ENCODE measurements at regions not wholly inside any gene's neighbourhood (a gene's known extent, or its start where the extent isn't known, plus 50 kb on each side); places are given as distances from the start of the nearest gene placed in this dataset.
"Not testable (repeated sequence)": the region's sequence is repeated elsewhere in the genome, so short reads cannot be mapped to it uniquely, and the experiment has no call there.

- no peak for DNase-seq (ENCODE audit: low read depth)
- no peak for TF ChIP-seq CTCF (IDR thresholded peaks at IDR 0.05; ENCODE audit: low read depth, low read length, missing control alignments)
Observed at GRCh38 chr3:106348139-106348690, 479.4 kb upstream of the CBLB start.

GRCh38 chr3:106349191-106349881 lies 480.5 kb upstream of the CBLB start:
- in situ Hi-C loops (cut with HindIII; ENCODE audit: low sequenced_read_pairs), result no loop called here
- DNase-seq (ENCODE audit: low read depth), result no peak
- no peak for TF ChIP-seq CTCF (IDR thresholded peaks at IDR 0.05; ENCODE audit: low read depth, low read length, missing control alignments)
- no peak overlapping the region for H3K4me3 ChIP-seq (ENCODE audit: low read depth, low read length)

More at GRCh38 chr3:106348139-106348690, 479.4 kb upstream of the CBLB start:
- H3K4me3 ChIP-seq (ENCODE audit: low read depth, low read length), result no peak overlapping the region
- in situ Hi-C loops (cut with HindIII; ENCODE audit: low sequenced_read_pairs), result no loop called here

- in situ Hi-C loops (cut with HindIII; ENCODE audit: low sequenced_read_pairs), result no loop called here
- no peak overlapping the region for H3K4me3 ChIP-seq (ENCODE audit: low read depth, low read length)
- TF ChIP-seq CTCF (IDR thresholded peaks at IDR 0.05; ENCODE audit: low read depth, low read length, missing control alignments), result no peak
- no peak for DNase-seq (ENCODE audit: low read depth)
Observed at GRCh38 chr3:106355873-106356272, 487.1 kb upstream of the CBLB start.

- in situ Hi-C loops (cut with HindIII; ENCODE audit: low sequenced_read_pairs), result no loop called here
- no peak for TF ChIP-seq CTCF (IDR thresholded peaks at IDR 0.05; ENCODE audit: low read depth, low read length, missing control alignments)
- no peak overlapping the region for H3K4me3 ChIP-seq (ENCODE audit: low read depth, low read length)
- DNase-seq (ENCODE audit: low read depth), result no peak
Observed at GRCh38 chr3:106359692-106360091, 490.9 kb upstream of the CBLB start.

GRCh38 chr3:106360901-106361300 lies 492.1 kb upstream of the CBLB start:
- DNase-seq (ENCODE audit: low read depth); H3K4me3 ChIP-seq (ENCODE audit: low read depth, low read length); in situ Hi-C loops (cut with HindIII; ENCODE audit: low sequenced_read_pairs): not testable (repeated sequence)

GRCh38 chr3:106364477-106364876 lies 495.7 kb upstream of the CBLB start:
- no peak overlapping the region for H3K4me3 ChIP-seq (ENCODE audit: low read depth, low read length)
- in situ Hi-C loops (cut with HindIII; ENCODE audit: low sequenced_read_pairs), result no loop called here
- no peak for TF ChIP-seq CTCF (IDR thresholded peaks at IDR 0.05; ENCODE audit: low read depth, low read length, missing control alignments)
- no peak for DNase-seq (ENCODE audit: low read depth)

GRCh38 chr3:106365061-106365691 lies 496.4 kb upstream of the CBLB start:
- in situ Hi-C loops (cut with HindIII; ENCODE audit: low sequenced_read_pairs), result no loop called here
- no peak for TF ChIP-seq CTCF (IDR thresholded peaks at IDR 0.05; ENCODE audit: low read depth, low read length, missing control alignments)
- DNase-seq (ENCODE audit: low read depth), result no peak
- no peak overlapping the region for H3K4me3 ChIP-seq (ENCODE audit: low read depth, low read length)

All from astrocyte of the cerebellum (primary cell).